ENCODE measurements at regions not wholly inside any gene's neighbourhood (a gene's known extent, or its start where the extent isn't known, plus 50 kb on each side); places are given as distances from the start of the nearest gene placed in this dataset.

GRCh38 chr4:11735651-11736050 lies 307.0 kb upstream of the HS3ST1 start:
- no peaks in the 10 kb centered on the region for H3K4me1 ChIP-seq (replicated peaks in 1 of 2; ENCODE audit: control insufficient read depth in 2 of 2, insufficient read depth in 2 of 2, low read length in 2 of 2)
- POLR2A ChIA-PET: no interaction called here
- H4K20me1 ChIP-seq (replicated peaks; ENCODE audit: control insufficient read depth, insufficient read depth, low read length): no peaks in the 10 kb centered on the region
- no peak overlapping the region for H2AFZ ChIP-seq (ENCODE audit: low read depth, low read length)
- DNase-seq (ENCODE audit: extremely low read depth in 1 of 4, low spot score in 3 of 4) (no peak), FAIRE-seq (no peak), ATAC-seq (no peak)
- H3K79me2 ChIP-seq (ENCODE audit: control insufficient read depth, insufficient read depth, low read length): no peaks in the 10 kb centered on the region
- intact Hi-C loops (cut with micrococcal nuclease): no loop called here
- no peaks in the 10 kb centered on the region; the same call in 1 of the 2 replicates for H3K9me3 ChIP-seq (replicated peaks; ENCODE audit: control insufficient read depth, insufficient read depth, low read depth, low read length)
- no peak overlapping the region for H3K4me2 ChIP-seq (ENCODE audit: insufficient read depth, low read length)
- no peak overlapping the region for H3K4me3 ChIP-seq
- no peaks in the 10 kb centered on the region for H3K27me3 ChIP-seq (ENCODE audit: control insufficient read depth in 2 of 2, insufficient read depth in 2 of 2, low read length in 2 of 2)
- in situ Hi-C loops (cut with MboI): no loop called here
- H3K9me1 ChIP-seq (ENCODE audit: control insufficient read depth, insufficient read depth, low read length): no peaks in the 10 kb centered on the region
- H3K36me3 ChIP-seq (ENCODE audit: control insufficient read depth, insufficient read depth, low read length): no peaks in the 10 kb centered on the region
- BruUV-seq (replicated peaks): no TSS peak
- CTCF ChIA-PET (ENCODE audit: low intra/inter-chr PET ratio): interaction anchor here (0.6 kb wide), 1 partner anchor 13 kb away, joined by 3 read pairs; no protein-coding TSS in a partner anchor
- H3K27ac ChIP-seq (ENCODE audit: extremely low read depth, low read depth, low read length): no peak overlapping the region
- H3K9ac ChIP-seq (ENCODE audit: insufficient read depth in 1 of 2, low read depth in 2 of 2, low read length in 2 of 2): no peak overlapping the region
- TF ChIP-seq NR4A1 (CRISPR knock-in tag; IDR thresholded peaks at IDR 0.05): no peak
- no peak for TF ChIP-seq NR4A1 (tag; IDR thresholded peaks at IDR 0.05)
- TF ChIP-seq IFI16 (CRISPR knock-in tag; IDR thresholded peaks at IDR 0.05): no peak
- TF ChIP-seq ZHX1 (conservative IDR thresholded peaks at IDR 0.05; ENCODE audit: low read length): no peak
- no peak for TF ChIP-seq HMG20A (CRISPR knock-in tag; conservative IDR thresholded peaks at IDR 0.05)

Data from K562 (cell line).